ENCODE measurements at regions not wholly inside any gene's neighbourhood (a gene's known extent, or its start where the extent isn't known, plus 50 kb on each side); places are given as distances from the start of the nearest gene placed in this dataset.

DNA sequence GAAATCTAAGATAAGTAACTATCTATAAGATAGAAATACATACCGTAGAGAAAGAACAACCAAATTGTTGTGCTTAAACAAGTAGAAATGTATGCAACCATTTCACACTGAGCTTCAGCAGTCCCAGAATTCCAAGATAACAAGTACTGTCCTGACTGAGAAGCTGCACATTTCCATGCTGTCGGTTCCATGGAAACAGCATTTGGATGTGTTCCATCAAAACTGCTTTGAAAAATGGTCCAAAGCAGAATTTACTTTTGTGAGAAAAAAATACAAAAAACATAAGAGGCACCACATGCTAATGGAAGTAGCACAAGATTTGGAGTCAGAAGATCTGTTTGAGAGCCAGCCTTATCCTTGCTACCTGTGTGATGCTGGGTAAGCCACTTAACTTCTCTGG, 92.6 kb downstream of the MTERF1 start:
- Histone ChIP-seq H3K9me3 (replicated peaks; ENCODE audit: control insufficient read depth, insufficient read depth, low read depth, low read length) (no peaks in the 10 kb centered on the region), H4K20me1 (replicated peaks; ENCODE audit: control insufficient read depth, insufficient read depth, low read length) (no peaks in the 10 kb centered on the region), H3K27me3 (ENCODE audit: control insufficient read depth in 2 of 2, insufficient read depth in 2 of 2, low read length in 2 of 2) (no peaks in the 10 kb centered on the region), H3K9me1 (ENCODE audit: control insufficient read depth, insufficient read depth, low read length) (no peaks in the 10 kb centered on the region), H3K27ac (ENCODE audit: extremely low read depth, low read depth, low read length) (no peak overlapping the region), H3K4me2 (ENCODE audit: insufficient read depth, low read length) (no peak overlapping the region), H3K9ac (ENCODE audit: insufficient read depth in 1 of 2, low read depth in 2 of 2, low read length in 2 of 2) (no peak overlapping the region), H3K4me3 (no peak overlapping the region), H3K36me3 (ENCODE audit: control insufficient read depth, insufficient read depth, low read length) (no peaks in the 10 kb centered on the region), H2AFZ (ENCODE audit: low read depth, low read length) (no peak overlapping the region), H3K79me2 (ENCODE audit: control insufficient read depth, insufficient read depth, low read length) (no peaks in the 10 kb centered on the region), H3K4me1 (replicated peaks in 1 of 2; ENCODE audit: control insufficient read depth in 2 of 2, insufficient read depth in 2 of 2, low read length in 2 of 2) (no peaks in the 10 kb centered on the region)
- FAIRE-seq (no peak), ATAC-seq (no peak), DNase-seq (ENCODE audit: extremely low read depth in 1 of 4, low spot score in 3 of 4) (no peak)
- in situ Hi-C loops (cut with MboI) (no loop called here), intact Hi-C loops (cut with micrococcal nuclease) (no loop called here)
- ChIA-PET CTCF (ENCODE audit: low intra/inter-chr PET ratio) (no interaction called here), POLR2A (interaction anchor here (1.2 kb wide), 1 partner anchor 155 kb away, joined by 7 read pairs; no protein-coding TSS in a partner anchor)
- TF ChIP-seq RFX5 (IDR thresholded peaks at IDR 0.05; ENCODE audit: low read depth, low read length) (no peak), BDP1 (IDR thresholded peaks at IDR 0.05; ENCODE audit: insufficient read depth, insufficient read length) (no peak), DACH1 (IDR thresholded peaks at IDR 0.05; ENCODE audit: partially characterized antibody) (no peak), MECOM (CRISPR knock-in tag; IDR thresholded peaks at IDR 0.05) (no peak), TEAD1 (CRISPR knock-in tag; IDR thresholded peaks at IDR 0.05) (no peak), ZNF263 (CRISPR knock-in tag; IDR thresholded peaks at IDR 0.05; ENCODE audit: borderline replicate concordance) (no peak), ZNF282 (CRISPR knock-in tag; IDR thresholded peaks at IDR 0.05) (no peak), ZNF699 (CRISPR knock-in tag; IDR thresholded peaks at IDR 0.05; ENCODE audit: insufficient replicate concordance) (no peak), KDM4B (IDR thresholded peaks at IDR 0.05; ENCODE audit: borderline replicate concordance in 2 of 2, low read depth in 1 of 2) (no peak), RBM22 (IDR thresholded peaks at IDR 0.05; ENCODE audit: low read depth, low read length, poor library complexity, severe bottlenecking) (no peak), CBX2 (IDR thresholded peaks at IDR 0.05; ENCODE audit: insufficient read depth, low read length, poor library complexity, severe bottlenecking) (no peak)
- TF ChIP-seq, protein P1, sequence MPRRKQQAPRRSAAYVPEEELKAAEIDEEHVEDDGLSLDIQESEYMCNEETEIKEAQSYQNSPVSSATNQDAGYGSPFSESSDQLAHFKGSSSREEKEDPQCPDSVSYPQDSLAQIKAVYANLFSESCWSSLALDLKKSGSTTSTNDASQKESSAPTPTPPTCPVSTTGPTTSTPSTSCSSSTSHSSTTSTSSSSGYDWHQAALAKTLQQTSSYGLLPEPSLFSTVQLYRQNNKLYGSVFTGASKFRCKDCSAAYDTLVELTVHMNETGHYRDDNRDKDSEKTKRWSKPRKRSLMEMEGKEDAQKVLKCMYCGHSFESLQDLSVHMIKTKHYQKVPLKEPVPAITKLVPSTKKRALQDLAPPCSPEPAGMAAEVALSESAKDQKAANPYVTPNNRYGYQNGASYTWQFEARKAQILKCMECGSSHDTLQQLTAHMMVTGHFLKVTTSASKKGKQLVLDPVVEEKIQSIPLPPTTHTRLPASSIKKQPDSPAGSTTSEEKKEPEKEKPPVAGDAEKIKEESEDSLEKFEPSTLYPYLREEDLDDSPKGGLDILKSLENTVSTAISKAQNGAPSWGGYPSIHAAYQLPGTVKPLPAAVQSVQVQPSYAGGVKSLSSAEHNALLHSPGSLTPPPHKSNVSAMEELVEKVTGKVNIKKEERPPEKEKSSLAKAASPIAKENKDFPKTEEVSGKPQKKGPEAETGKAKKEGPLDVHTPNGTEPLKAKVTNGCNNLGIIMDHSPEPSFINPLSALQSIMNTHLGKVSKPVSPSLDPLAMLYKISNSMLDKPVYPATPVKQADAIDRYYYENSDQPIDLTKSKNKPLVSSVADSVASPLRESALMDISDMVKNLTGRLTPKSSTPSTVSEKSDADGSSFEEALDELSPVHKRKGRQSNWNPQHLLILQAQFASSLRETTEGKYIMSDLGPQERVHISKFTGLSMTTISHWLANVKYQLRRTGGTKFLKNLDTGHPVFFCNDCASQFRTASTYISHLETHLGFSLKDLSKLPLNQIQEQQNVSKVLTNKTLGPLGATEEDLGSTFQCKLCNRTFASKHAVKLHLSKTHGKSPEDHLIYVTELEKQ (CRISPR knock-in tag; IDR thresholded peaks at IDR 0.05) = no peak
- TF ChIP-seq, protein P2, sequence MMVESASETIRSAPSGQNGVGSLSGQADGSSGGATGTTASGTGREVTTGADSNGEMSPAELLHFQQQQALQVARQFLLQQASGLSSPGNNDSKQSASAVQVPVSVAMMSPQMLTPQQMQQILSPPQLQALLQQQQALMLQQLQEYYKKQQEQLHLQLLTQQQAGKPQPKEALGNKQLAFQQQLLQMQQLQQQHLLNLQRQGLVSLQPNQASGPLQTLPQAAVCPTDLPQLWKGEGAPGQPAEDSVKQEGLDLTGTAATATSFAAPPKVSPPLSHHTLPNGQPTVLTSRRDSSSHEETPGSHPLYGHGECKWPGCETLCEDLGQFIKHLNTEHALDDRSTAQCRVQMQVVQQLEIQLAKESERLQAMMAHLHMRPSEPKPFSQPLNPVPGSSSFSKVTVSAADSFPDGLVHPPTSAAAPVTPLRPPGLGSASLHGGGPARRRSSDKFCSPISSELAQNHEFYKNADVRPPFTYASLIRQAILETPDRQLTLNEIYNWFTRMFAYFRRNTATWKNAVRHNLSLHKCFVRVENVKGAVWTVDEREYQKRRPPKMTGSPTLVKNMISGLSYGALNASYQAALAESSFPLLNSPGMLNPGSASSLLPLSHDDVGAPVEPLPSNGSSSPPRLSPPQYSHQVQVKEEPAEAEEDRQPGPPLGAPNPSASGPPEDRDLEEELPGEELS (CRISPR knock-in tag; IDR thresholded peaks at IDR 0.05; ENCODE audit: borderline replicate concordance) = no peak
- TF ChIP-seq, protein P3, sequence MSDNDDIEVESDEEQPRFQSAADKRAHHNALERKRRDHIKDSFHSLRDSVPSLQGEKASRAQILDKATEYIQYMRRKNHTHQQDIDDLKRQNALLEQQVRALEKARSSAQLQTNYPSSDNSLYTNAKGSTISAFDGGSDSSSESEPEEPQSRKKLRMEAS (CRISPR knock-in tag; IDR thresholded peaks at IDR 0.05) = no peak
- no TSS peak for BruUV-seq (replicated peaks)
- WGBS (ENCODE audit: insufficient coverage, low coverage, missing lambda C conversion rate) = 0% methylated on average over 2 of the region's 2 CpGs
